Stimulated activated CD4-positive, alpha-beta T cell treated with anti-CD3 and anti-CD28 coated beads, Interleukin-4, amount 100 ng/mL, for 48 hours (primary cell): ENCODE measurements at regions not wholly inside any gene's neighbourhood (a gene's known extent, or its start where the extent isn't known, plus 50 kb on each side); places are given as distances from the start of the nearest gene placed in this dataset.
"Not testable (repeated sequence)": the region's sequence is repeated elsewhere in the genome, so short reads cannot be mapped to it uniquely, and the experiment has no call there.

Source experiments
- DNase-seq, 2 donors: peaks; one replicate each; pipeline ENCODE4 v3.0.0-alpha.2; 2020; ENCODE audit warnings: low read depth in 2 of 2

DNA sequence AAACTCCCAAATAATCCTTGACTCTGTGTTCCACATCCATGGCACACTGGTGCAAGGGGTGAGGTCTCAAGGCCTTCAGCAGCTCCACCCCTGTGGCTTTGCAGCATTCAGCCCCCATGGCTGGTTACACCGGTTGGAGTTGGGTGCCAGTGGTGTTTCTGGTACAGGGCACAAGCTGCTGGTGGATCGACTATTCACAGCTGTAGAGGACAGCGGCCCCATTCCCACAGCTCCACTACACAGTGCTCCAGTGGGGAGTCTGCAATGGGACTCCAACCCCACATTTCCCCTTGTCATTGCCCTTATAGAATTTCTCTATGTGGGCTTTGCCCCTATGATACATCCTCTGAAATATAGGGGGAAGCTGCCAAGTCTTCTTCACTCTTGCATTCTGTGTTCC, 64.3 kb upstream of the SGO1 start:
- DNase-seq = no peak

DNA sequence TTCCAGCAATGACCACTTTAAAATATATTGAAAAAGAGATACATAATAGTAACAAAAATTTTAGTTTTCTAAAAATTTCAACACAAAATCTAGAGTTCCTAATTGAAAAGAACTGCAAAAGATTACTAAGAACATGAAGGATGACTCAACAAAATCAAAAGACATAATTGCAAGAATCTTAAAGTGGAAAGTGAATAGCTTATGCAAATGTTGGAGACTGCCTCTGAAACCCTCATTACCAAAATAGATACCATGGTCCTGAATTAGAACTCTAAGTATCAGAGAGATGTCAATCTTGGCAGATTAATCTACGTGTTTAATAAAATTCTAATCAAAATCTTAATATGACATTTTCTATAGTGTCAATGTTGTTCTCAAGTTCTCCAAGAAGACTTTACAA, 60.7 kb upstream of the SGO1 start:
- no peak for DNase-seq

DNA sequence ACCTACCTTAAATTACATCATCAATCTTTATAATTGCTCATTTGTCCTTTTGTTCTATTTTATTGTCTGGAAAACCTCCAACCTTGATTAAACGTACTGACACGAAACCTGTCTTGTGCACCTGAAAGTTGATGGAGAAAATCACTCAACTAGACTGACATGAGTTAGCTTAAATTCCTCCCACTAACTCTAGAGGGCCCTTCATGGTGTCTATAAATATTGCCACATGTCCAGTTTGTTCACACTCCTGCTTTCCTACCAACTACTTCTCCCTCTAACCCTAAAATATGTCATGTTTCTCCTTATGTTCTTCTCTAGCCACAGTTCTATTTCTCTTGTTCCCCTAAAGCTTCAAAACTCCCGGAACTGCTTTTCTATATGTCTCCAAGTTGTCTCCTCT, 59.8 kb upstream of the SGO1 start:
- DNase-seq = no peak

DNA sequence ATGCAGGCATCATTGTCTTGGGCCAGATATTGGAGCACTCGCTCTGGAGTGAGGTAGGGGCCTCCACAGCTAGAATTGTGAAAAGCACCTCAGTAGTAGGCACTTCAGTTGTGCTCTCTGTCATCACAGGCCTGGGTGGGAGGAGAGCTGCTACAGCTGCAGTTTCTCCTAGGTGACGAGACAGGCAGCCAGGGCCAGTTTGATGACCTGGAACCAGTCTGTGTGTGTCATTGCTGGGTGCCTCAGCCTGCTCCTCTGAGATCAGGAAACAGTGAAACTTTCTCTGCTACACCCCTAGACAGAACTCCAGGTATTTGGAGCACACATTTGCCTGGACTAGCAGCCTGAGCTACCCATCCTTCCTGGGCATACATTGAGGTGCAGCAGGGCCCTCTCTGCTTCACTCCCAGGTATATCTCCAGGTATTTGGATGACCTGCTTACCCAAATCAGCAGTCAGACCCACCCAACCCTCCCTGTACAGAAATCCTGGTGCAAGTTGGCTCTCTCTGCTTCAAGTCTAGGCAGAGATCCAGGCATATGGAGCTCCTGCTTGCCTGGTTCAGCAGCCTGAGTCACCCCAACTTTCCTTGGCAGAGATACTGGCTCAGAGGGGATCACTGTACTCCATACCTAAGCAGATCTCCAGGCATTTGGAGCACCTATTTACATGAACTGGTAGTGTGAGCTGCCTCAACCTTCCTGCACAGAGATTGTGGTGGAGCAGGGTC, 54.3 kb upstream of the SGO1 start:
- DNase-seq = no peak

DNA sequence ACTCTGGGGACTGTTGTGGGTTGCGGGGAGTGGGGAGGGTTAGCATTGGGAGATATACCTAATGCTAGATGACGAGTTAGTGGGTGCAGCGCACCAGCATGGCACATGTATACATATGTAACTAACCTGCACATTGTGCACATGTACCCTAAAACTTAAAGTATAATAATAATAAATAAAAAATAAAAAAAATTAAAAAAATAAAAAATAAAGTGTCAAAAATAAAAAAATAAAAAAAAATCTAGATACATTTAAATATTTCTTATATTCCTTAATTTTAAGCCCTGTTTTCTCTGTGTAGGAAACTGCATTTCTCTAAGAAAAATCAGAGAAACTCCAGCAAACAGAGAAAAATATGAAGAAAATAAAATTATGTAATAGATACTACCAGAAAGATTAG, 52.2 kb upstream of the SGO1 start:
- not testable (repeated sequence) for DNase-seq

DNA sequence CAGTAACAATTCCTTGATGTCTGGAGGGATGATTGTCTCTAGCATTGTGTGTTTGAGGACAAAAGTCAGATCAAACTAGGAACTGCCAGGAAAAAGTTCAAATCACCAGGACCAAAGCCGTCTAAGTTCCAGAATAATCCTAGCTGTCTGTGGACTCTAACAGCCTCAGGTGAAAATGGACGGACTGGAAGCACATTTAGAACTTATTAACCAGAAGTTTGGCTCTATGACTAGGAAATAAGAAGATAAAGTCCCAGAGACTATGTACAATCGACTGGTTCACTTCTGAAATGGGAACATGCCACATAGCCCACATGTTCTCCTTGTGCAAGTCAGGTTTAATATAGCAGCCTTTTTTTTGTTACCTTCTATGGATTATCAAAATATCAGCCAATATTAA, 50.6 kb upstream of the SGO1 start:
- DNase-seq = no peak
